ENCODE measurements at regions not wholly inside any gene's neighbourhood (a gene's known extent, or its start where the extent isn't known, plus 50 kb on each side); places are given as distances from the start of the nearest gene placed in this dataset.

- H3K4me1 ChIP-seq (ENCODE audit: insufficient read depth, low read length) = peaks cover 11% of the 10 kb centered on the region
- H3K4me1 Mint-ChIP-seq (ENCODE audit: low read depth, unreplicated experiment) = peaks cover 16% of the 10 kb centered on the region
- H3K4me3 ChIP-seq (ENCODE audit: insufficient read depth, low read depth, low read length) = no peak overlapping the region
- H4K20me1 ChIP-seq (ENCODE audit: insufficient read depth, low read length) = no peaks in the 10 kb centered on the region
- no peaks in the 10 kb centered on the region for H3K79me2 ChIP-seq (ENCODE audit: insufficient read depth, low read length)
- no peak overlapping the region for H3K27ac Mint-ChIP-seq (ENCODE audit: unreplicated experiment)
- H3K9me3 ChIP-seq (ENCODE audit: insufficient read depth, low read depth, low read length) = no peaks in the 10 kb centered on the region
- H3K4me3 Mint-ChIP-seq (ENCODE audit: unreplicated experiment) = no peak overlapping the region
- peaks cover 2% of the 10 kb centered on the region for H3K27me3 ChIP-seq (ENCODE audit: insufficient read depth, low read length)
- no peak overlapping the region for H3K9ac ChIP-seq (ENCODE audit: low read length)
- H3K9me3 Mint-ChIP-seq (ENCODE audit: unreplicated experiment) = no peaks in the 10 kb centered on the region
- H3K27me3 Mint-ChIP-seq (ENCODE audit: low read depth, unreplicated experiment) = peaks cover 5% of the 10 kb centered on the region
- no peak overlapping the region for H3K27ac ChIP-seq (ENCODE audit: low read depth, low read length)
- no peaks in the 10 kb centered on the region for H3K36me3 Mint-ChIP-seq (ENCODE audit: low read depth, unreplicated experiment)
- FAIRE-seq (no peak), DNase-seq (ENCODE audit: low read depth) (peak; percentile 67)
- H2AFZ ChIP-seq (ENCODE audit: low read depth, low read length) = no peak overlapping the region
- TF ChIP-seq CTCF (IDR thresholded peaks at IDR 0.05; ENCODE audit: insufficient read depth, low read depth, low read length) = no peak
- TF ChIP-seq EZH2 (IDR thresholded peaks at IDR 0.05; ENCODE audit: insufficient read depth, low read length) = no peak
- H3K36me3 ChIP-seq (ENCODE audit: insufficient read depth, low read length) = no peaks in the 10 kb centered on the region
- no peak overlapping the region for H3K4me2 ChIP-seq (ENCODE audit: low read length)
Observed at GRCh38 chr16:65702707-65703402, 581.0 kb upstream of the CDH11 start.

GRCh38 chr16:65700596-65700995 is 578.7 kb upstream of the CDH11 start:
- TF ChIP-seq CTCF (IDR thresholded peaks at IDR 0.05; ENCODE audit: insufficient read depth, low read depth, low read length) = no peak
- no peak for TF ChIP-seq EZH2 (IDR thresholded peaks at IDR 0.05; ENCODE audit: insufficient read depth, low read length)
- Histone ChIP-seq H3K9ac (ENCODE audit: low read length) (no peak overlapping the region), H3K9me3 (ENCODE audit: insufficient read depth, low read depth, low read length) (no peaks in the 10 kb centered on the region), H3K27ac (ENCODE audit: low read depth, low read length) (no peak overlapping the region), H4K20me1 (ENCODE audit: insufficient read depth, low read length) (no peaks in the 10 kb centered on the region), H3K4me1 (ENCODE audit: insufficient read depth, low read length) (peaks cover 11% of the 10 kb centered on the region), H3K27me3 (ENCODE audit: insufficient read depth, low read length) (no peaks in the 10 kb centered on the region), H3K4me3 (ENCODE audit: insufficient read depth, low read depth, low read length) (no peak overlapping the region), H3K79me2 (ENCODE audit: insufficient read depth, low read length) (no peaks in the 10 kb centered on the region), H3K36me3 (ENCODE audit: insufficient read depth, low read length) (no peaks in the 10 kb centered on the region), H2AFZ (ENCODE audit: low read depth, low read length) (no peak overlapping the region), H3K4me2 (ENCODE audit: low read length) (no peak overlapping the region)
- Mint-ChIP-seq H3K36me3 (ENCODE audit: low read depth, unreplicated experiment) (no peaks in the 10 kb centered on the region), H3K27me3 (ENCODE audit: low read depth, unreplicated experiment) (peaks cover 6% of the 10 kb centered on the region), H3K4me3 (ENCODE audit: unreplicated experiment) (no peak overlapping the region), H3K27ac (ENCODE audit: unreplicated experiment) (no peak overlapping the region), H3K4me1 (ENCODE audit: low read depth, unreplicated experiment) (peaks cover 16% of the 10 kb centered on the region), H3K9me3 (ENCODE audit: unreplicated experiment) (no peaks in the 10 kb centered on the region)
- DNase-seq (ENCODE audit: low read depth) (no peak), FAIRE-seq (no peak)

GRCh38 chr16:65698791-65699321 is 577.0 kb upstream of the CDH11 start:
- Histone ChIP-seq H3K79me2 (ENCODE audit: insufficient read depth, low read length) (no peaks in the 10 kb centered on the region), H3K9ac (ENCODE audit: low read length) (no peak overlapping the region), H3K9me3 (ENCODE audit: insufficient read depth, low read depth, low read length) (no peaks in the 10 kb centered on the region), H3K36me3 (ENCODE audit: insufficient read depth, low read length) (no peaks in the 10 kb centered on the region), H3K27me3 (ENCODE audit: insufficient read depth, low read length) (no peaks in the 10 kb centered on the region), H3K27ac (ENCODE audit: low read depth, low read length) (no peak overlapping the region), H3K4me2 (ENCODE audit: low read length) (peak overlapping the region; percentile 48), H3K4me3 (ENCODE audit: insufficient read depth, low read depth, low read length) (no peak overlapping the region), H2AFZ (ENCODE audit: low read depth, low read length) (no peak overlapping the region), H4K20me1 (ENCODE audit: insufficient read depth, low read length) (no peaks in the 10 kb centered on the region), H3K4me1 (ENCODE audit: insufficient read depth, low read length) (peaks cover 11% of the 10 kb centered on the region)
- no peak for FAIRE-seq
- Mint-ChIP-seq H3K27ac (ENCODE audit: unreplicated experiment) (no peak overlapping the region), H3K9me3 (ENCODE audit: unreplicated experiment) (no peaks in the 10 kb centered on the region), H3K36me3 (ENCODE audit: low read depth, unreplicated experiment) (no peaks in the 10 kb centered on the region), H3K4me3 (ENCODE audit: unreplicated experiment) (no peak overlapping the region), H3K4me1 (ENCODE audit: low read depth, unreplicated experiment) (peaks cover 16% of the 10 kb centered on the region), H3K27me3 (ENCODE audit: low read depth, unreplicated experiment) (peaks cover 5% of the 10 kb centered on the region)
- TF ChIP-seq EZH2 (IDR thresholded peaks at IDR 0.05; ENCODE audit: insufficient read depth, low read length) = no peak
- no peak for TF ChIP-seq CTCF (IDR thresholded peaks at IDR 0.05; ENCODE audit: insufficient read depth, low read depth, low read length)
- peak; percentile 64 for DNase-seq (ENCODE audit: low read depth)
